Left renal pelvis (tissue), 4 donors: ENCODE measurements at regions not wholly inside any gene's neighbourhood (a gene's known extent, or its start where the extent isn't known, plus 50 kb on each side); places are given as distances from the start of the nearest gene placed in this dataset.
A peak's percentile ranks its signal among the peaks of the same experiment; 100 is the strongest.
"Not testable (repeated sequence)": the region's sequence is repeated elsewhere in the genome, so short reads cannot be mapped to it uniquely, and the experiment has no call there.

Source experiments
- DNase-seq, 4 donors: peaks; one replicate each; pipeline ENCODE4 v3.0.0-alpha.2; 2013; ENCODE audit warnings: low read depth in 4 of 4, low spot score in 3 of 4

DNA sequence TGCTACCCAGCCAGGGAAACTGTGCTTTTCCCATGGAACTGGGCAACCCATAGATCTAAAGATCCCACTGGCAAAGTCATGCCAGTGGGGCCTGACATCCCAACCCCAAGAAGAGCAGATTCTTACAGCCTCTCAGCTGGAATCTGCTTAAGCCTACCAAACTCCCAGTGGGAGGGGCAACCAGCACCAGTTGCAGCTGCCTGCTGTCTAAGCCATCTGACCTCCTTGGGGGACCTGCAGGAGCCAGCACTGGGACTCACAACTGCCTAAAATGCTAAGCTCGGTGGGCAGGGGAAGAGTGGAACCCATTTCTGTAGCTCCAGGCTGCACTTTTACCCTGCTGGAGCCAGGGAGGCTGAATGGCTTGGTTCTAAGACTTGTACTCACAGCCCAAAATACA lies 770.7 kb upstream of the SLC8A1 start:
- no peak for DNase-seq

DNA sequence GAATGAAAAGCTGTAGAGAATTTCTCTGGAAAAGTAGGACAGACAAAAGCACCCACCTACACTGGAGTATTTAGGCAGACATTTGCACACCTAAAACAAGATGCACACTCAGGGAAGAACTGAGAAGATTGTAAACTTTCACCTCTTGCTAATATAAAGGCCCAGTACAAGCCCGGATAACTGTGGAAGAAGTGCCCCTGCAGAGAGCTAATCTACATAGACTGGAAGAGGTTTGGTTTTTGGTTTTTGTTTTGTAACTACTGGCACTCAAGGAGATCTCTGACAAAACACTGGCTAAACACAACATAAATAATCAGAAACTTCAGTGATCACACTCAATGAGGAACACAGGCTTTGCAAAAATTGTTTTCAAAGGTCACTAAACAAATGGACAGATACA lies 782.2 kb upstream of the SLC8A1 start:
- DNase-seq, result no peak

DNA sequence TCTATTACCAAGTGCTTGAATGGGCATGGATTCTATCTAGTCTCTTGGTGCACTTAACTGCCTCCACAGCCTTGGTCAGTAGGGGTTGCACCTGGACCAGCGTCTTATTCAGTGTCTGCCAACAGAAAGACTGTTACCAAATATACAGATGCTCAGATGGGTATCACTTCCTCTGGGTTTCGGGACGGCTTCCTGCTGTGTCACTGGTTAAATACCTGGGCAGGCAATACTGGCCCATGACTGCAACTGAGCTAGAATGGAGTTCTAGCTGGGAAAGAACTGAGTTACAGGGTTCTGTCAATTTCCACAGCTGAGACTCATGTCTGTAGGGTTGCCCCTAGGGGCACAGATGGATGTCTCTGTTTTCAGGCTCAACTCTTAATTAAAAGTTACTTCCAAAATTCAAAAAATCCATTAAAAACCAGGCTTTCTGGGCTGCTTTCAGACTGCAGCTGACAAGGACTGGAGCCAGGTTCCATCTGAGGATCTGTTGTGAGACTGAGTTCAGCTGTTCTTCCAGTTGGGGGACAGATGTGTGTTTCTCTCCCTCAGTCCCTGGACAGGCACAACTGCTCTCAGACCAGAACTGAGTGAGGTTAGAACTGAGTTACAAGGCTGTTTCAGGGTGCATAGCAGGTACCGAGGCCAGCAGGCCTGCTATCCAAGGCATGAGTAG lies 789.6 kb upstream of the SLC8A1 start:
- no peak for DNase-seq

DNA sequence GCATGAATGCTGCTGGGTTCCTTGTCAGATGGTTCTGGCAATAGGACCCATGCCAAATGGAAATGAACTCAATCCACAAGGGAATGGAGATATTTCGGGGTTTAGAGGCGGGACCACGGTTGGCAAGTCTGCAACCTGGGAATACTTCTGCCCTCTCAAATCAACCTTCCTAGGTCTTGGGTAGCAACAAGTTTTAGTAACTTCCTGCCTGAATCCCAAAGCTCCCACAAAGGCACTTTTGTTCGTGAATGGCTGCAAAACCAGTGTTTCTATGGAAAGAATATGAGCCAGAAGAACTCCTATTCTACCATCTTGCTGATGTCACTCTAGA lies 790.1 kb upstream of the SLC8A1 start:
- no peak for DNase-seq

DNA sequence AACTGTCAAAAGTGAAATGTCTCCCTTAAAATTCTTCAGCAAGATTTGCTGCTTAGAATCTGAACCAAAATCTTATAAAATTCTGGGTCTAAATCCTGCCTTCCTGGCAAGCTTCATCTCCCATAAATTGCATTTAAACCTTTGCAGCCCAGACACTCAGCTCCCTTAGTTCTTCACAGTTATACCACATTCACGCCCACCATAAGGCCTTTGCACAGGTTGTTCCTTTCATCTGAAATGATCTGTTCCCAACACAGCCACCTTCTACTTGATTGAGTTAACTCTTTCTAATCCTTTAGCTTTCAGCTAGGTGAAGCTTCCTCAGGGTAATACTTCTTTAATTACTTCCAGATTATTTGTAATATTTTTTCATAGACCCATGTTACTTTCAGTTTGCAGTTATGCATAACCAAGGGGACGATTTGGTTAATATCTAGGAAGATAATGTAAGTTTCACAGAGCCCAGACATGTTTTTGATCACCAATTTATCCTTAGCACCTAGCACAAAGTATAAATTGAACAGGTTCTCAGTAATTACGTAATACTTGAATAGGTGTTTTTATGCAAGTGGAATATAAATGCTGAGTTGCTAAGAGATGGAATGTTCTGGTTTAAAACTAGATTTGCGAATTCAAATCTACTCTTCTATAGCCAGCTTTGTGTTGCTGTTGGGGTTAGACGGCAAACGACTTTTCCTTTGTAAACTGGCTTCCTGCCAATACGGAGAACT lies 779.7 kb upstream of the PKDCC start:
- DNase-seq, result no peak

DNA sequence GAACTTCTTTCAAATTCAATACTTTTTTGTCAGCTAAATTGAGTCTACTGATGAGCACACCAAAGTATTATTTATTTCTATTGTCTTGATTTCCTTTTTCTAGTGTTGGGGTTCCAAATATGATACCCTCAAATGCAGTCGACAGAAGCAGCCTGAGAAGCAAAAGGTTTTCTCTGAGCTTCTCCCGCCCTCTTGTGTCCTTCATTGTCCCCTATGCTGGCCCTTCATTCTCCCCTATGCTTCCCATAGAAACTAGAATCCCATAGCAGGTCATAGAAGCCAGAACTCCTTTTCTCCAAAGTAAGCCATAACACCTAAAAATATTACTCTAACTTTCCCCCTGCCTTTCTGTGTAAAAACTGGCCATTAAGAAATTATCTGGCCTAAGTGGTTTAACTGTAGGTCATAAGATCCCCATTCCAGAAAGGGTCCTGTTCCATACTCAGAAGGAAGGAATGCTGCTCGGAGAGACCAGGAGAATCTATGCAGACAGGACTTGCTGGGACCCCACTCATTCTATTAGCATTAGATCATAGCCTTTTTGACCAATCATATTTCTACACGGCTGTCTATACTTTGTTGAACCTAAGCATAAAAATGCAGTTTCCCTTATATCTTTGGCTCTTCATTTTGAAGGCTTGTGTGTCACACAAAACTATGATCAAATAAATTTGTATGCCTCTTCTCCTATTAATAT lies 764.6 kb upstream of the PKDCC start:
- no peak for DNase-seq

DNA sequence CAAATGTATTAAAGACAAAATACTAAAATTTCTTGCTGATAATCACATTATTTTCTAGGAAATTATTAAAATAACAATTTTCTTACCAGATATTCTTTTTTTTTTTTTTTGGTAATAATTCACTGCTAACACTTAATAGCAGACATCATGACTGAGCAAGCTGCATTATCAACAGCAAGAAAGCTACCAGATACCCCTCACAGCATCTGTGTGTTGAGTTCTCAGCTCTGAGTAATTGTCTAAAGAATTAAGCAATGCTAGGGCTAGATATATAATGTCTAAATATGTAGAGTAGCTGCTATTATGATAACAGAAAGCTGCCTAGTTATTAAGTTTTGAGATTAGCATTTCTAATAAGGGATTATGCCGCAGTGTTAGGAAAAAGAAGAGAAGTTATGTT lies 754.3 kb upstream of the PKDCC start:
- DNase-seq, result no peak

DNA sequence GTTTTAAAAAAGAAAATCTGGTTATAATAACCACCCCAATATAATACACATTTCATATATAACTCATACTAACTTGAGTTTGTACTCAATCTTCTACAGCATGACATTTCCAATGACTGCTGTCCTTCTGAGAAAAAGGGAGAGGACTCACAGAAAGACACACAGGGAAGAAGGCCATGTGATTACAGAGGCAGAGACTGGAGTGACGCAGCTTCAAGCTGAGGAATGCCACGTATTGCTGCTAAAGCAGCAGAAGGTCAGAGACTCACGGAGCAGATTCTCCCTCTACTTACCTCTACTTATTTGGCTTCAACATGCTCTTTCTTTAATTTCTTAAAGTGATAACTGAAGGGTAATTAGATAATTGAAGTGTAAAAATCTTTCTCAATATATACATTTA lies 753.5 kb upstream of the PKDCC start:
- no peak for DNase-seq

DNA sequence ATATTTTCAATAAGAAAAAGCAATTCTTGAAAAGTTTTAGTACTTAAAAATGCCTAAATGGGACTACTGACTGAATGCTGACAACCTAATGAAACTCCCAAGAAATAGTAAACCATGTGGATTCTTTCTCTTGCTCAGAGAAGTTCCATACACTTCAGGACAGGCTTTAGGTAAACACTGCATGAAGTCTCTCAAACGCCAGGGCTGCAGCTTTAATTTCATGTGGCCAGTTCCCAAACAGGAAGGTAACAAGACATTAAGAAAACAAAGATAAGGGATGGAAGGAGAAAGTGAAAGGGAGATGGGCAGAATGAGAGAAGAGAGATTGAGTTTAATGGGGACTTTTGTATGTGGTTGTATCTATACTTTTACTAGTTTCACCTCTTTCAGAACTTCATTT lies 734.7 kb upstream of the PKDCC start:
- DNase-seq, result no peak

DNA sequence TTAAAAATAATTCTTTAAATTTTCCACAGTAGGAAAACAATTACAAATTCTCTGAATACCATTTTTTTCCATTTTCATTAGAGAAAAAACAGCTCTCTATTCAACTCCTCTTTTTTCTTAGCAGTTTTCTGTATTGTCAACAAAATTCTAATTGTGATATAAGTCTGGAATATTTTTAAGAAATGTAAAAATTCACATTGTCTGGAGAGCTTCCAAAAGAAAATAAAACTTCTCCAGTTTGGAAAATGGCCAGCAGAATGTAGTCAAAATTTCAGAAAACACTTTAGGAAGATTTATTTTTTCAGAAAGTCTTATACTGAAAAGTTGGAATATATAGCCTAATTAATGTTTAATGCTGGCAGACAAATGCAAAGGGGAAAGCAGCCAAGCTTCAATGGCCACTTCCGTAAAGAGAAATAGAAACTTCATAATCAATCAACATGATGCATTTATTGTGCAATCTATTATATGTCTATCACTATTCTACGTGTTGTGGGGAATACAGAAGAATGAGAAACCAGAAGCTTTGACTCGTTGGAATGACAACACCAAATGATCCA lies 733.2 kb upstream of the PKDCC start:
- DNase-seq, result peak in 3 of 4 donors; percentile 30 to 35 (median 33)

DNA sequence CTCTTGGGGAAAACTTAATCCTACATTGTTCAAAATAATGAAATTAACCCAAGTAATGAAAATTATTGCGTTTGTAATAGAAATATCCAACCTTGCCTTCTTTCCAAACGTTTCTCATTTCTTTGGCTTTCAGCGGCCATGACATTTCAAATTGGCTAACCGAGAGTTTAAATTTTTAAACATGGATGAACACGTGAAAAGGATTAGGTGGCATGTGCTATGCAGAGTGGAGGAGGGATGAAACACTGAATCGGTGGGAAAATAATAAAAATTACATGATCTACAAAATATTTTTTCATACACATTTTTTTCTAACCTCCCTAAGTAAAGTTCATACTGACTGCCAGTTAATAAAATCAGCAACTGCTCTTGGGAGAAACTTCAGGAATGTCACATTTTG lies 728.4 kb upstream of the PKDCC start:
- no peak for DNase-seq

DNA sequence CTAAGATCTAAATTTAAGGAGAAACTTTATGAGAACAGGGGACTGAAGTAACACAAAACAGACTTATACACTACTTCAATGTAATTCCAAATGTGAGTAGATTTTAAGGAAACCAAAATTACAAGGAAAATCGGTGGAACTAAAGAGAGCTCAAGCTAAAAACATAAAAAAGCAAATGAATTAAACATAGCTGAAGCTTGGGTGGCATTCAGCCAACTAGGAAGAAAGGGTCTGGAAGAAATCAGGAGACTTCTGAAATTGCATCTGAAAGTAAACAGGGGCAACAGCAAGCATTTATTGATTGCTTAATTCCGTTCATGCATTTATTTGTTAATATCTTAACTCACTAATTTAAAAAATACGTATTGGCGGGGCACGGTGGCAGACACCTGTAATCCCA lies 727.3 kb upstream of the PKDCC start:
- DNase-seq, result no peak

DNA sequence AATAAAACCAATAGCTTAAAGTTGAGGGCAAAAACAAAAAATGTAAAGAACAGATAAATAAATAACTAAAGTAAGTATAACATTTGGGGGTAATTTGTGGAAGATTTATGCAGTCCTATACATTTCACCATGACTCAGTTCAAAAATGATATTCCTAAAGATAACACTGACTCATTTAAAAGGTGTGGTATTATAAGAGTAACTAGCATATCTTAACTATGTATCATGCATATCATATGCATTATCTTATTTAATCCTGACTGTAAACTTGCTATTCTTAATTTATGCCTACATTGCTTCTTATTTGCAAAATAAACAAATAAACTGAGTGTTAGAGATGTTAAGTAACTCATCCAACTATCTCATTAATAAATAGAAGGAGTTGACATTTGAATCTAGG lies 726.5 kb upstream of the PKDCC start:
- no peak for DNase-seq

DNA sequence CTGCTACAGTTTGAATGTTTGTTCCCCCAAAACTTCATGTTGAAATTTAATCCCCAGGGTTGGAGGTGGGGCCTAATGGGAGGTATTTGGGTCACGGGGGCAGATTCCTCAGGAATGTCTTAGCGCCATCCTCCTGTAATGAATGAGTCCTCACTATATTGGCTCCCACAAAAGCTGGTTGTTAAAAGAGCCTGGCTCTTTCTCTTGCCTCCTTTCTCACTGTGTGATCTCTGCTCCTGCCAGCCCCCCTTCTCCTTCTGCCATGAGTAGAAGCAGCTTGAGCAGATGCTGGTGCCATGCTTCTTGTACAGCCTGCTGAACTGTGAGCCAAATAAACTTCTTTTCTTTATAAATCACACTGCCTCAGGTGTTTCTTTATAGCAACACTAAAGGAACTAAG lies 721.0 kb upstream of the PKDCC start:
- no peak for DNase-seq

DNA sequence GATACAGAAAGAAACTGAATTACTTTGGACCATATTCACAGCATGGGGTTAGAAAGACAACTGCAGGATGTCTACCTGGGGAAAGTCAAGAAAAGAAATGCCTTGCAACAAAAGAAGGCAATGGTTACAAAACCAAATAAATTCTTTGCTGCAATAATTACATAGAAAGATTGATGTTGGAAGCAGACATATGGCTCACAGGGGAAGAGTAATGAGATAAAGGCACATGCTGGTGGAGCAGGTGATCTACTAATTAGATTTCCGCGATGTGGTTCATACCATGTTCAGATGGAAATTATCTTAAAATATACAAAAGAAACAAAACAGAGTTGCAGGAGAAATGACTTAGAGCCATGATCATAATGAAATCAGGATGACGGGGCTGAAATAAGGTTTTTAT lies 718.8 kb upstream of the PKDCC start:
- DNase-seq, result no peak

DNA sequence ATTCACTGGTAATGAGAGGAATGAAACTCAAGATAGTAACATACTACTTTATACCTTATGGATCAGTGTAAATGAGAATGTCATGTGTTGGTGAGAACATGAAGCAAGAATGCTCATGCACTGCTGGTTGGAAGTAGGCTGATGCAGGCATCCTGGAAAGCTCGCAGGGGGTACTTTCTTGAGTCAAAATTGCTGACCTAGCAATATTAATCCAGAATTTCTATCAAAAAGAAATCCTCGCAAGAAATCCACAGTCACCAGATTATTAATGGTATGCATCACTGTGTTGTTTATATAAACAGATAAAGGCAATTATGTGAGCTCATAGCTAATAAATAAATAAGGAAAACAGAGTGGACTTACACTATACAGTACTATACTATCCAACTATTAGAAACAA lies 713.7 kb upstream of the PKDCC start:
- DNase-seq, result no peak

DNA sequence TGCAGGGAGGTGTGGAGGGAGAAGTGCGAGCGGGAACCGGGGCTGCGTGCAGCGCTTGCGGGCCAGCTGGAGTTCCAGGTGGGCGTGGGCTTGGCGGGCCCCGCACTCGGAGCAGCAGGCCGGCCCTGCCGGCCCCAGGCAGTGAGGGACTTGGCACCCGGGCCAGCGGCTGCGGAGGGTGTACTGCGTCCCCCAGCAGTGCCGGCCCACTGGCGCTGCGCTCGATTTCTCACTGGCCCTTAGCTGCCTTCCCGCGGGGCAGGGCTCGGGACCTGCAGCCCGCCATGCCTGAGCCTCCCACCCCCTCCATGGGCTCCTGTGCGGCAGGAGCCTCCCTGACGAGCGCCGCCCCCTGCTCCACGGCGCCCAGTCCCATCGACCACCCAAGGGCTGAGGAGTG lies 712.2 kb upstream of the PKDCC start:
- not testable (repeated sequence) for DNase-seq

DNA sequence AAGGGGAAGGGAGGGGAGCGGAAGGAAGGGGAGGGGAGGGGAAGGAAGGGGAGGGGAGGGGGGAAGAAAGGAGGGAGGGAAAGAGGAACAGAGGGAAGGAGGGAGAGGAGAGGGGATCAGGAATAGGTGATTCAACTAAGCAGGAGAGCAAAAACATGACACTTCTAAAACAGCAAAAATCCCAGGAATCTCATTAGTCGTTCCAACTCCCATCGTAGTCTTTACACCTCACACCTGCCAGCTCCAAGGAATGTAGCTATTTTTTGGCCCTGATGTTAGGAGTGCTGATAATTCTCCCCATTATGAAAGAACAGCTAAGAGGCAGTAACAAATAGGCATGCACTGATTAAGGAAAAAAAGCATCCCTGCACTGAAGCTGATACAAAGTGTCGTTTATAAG lies 709.9 kb upstream of the PKDCC start:
- DNase-seq, result no peak

DNA sequence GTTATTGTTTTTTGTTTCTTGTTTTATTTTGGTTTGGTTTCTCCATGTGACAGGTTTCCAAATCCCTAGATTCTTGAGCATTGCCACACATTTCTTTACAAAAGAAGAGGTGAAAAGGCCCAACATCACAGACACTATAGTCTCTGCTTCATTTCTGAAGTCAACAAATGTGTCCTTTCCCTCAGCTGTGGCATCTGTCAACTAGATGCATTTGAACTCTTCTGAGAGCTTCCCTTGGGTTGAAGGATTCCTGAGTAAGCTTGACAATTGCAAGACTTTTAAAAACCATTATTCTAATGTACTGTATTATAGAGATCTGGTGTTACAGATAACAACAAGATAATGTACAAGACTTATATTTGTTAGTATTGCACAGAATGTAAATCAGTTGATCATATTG lies 703.3 kb upstream of the PKDCC start:
- DNase-seq, result no peak

DNA sequence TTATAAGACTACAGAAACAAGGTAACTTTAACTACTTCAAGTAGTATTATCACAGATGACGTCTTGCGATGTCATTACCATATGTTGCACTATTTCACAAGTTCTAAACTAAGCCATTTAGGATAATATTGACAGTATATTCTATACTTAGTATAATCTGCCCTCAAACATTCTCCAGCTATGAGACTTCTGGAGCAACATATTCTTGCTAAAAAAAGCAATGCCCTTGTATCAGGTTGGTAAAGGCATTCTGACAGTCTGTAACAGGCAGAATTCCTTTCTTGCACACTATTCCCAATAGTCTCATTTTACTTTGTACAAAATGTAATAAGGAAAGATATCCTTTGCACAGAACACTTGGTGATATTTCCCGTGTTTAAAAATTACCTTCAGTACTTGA lies 694.8 kb upstream of the PKDCC start:
- DNase-seq, result no peak

DNA sequence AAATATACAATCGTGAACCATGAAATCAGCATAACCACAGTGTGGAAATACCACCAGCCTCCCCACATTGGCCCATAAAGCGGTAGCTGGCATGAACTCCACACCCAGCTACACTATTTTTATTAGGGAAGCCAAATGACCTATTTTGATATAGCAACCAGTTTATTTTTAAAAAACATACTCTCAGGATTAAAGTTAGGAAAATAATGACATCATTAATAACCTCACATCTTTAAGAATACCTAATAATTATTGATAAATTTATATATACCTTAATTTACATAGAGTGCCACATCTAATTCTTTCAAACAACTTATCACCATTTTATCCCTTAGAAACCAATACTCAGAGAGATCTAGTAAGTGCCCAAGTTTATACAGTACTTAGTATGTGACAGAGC lies 692.0 kb upstream of the PKDCC start:
- DNase-seq, result no peak

DNA sequence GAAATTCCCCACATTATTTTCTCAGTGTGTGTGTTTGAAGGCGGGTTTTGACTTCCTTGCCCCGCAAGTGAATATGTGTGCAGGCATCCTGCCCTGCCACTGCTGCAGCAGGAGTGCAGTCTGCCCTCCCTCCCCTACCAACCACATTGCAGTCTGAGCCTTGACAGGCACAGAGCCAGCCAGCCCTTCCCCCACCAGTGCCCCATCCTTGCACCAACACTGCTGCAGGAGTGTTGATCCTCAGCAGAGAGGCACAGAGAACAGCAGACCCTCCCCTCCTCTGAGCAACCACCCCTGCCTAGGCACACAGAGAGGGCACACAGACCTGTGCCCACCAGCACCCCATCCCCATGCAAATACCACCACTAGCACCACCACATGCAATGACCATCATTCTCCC lies 683.0 kb upstream of the PKDCC start:
- DNase-seq, result no peak
